HepG2 (cell line): ENCODE measurements at regions not wholly inside any gene's neighbourhood (a gene's known extent, or its start where the extent isn't known, plus 50 kb on each side); places are given as distances from the start of the nearest gene placed in this dataset.

Experiments
- ATAC-seq: fragments of 200-7000 bp; cut with Tn5 transposase; 3 replicates; pipeline ENCODE4 v1.9.1; 2020; ENCODE audit warnings: mild to moderate bottlenecking, moderate library complexity
- BruUV-seq: library from RNA; stranded (reverse); fragments of 400-500 nt; replicated peaks from 2 replicates; lab custom pipeline; 2021; lab: Mats Ljungman, UMichigan
- CTCF ChIA-PET: fragments of 300-600 bp; formaldehyde crosslinking; extraction: SDS; loops from one replicate; lab custom pipeline; 2021; ENCODE audit warnings: low total read pairs, inconsistent platforms, low intra/inter-chr PET ratio; lab: Yijun Ruan, JAX
- POLR2A ChIA-PET: fragments of 350-600 bp; sonication (Branson Sonifier 250); formaldehyde crosslinking; loops from one replicate; lab custom pipeline; 2020; ENCODE audit warnings: antibody characterized with exemption, inconsistent platforms; lab: Yijun Ruan, JAX
- DNase-seq: peaks from one replicate; pipeline ENCODE4 v3.0.0-alpha.2; 2015; ENCODE audit warnings: low spot score
- FAIRE-seq: peaks from 3 replicates; lab custom pipeline; 2011; peaks lifted over from hg19 to GRCh38; lab: Jason Lieb, UNC
- H2AFZ ChIP-seq: one replicate; pipeline ENCODE4 v1.6.1; 2011; ENCODE audit warnings: low read length, inconsistent platforms
- H3K27ac ChIP-seq: fragments of 300-600 bp; 3 replicates; pipeline ENCODE4 v1.8.0; 2011; ENCODE audit warnings: mixed run types, mild to moderate bottlenecking, mixed read lengths, low read length, inconsistent platforms; ENCODE audit not compliant: insufficient read depth; ENCODE audit errors: extremely low read length
- H3K27me3 ChIP-seq, 2 experiments: fragments of 200-600 bp in 1 of 2; 2 replicates in 1 of 2; 3 replicates in 1 of 2; pipeline versions ENCODE4 v1.6.0 to v1.8.0; 2011; ENCODE audit warnings: low read length in 2 of 2, mild to moderate bottlenecking in 2 of 2, moderate library complexity in 2 of 2, inconsistent platforms in 1 of 2; ENCODE audit not compliant: insufficient read depth in 2 of 2, control insufficient read depth in 1 of 2
- H3K36me3 ChIP-seq, 2 experiments: fragments of 200-600 bp in 1 of 2; replicated peaks in 1 of 2; 2 replicates in 1 of 2; 3 replicates in 1 of 2; pipeline versions ENCODE4 v1.5.1 to v1.8.0; 2011; ENCODE audit warnings: low read length in 2 of 2, inconsistent platforms in 1 of 2; ENCODE audit not compliant: insufficient read depth in 2 of 2, control insufficient read depth in 1 of 2
- H3K4me1 ChIP-seq: 2 replicates; pipeline ENCODE4 v1.5.1; 2012; ENCODE audit warnings: low read length, inconsistent platforms; ENCODE audit not compliant: insufficient read depth
- H3K4me2 ChIP-seq: 2 replicates; pipeline ENCODE4 v1.6.0; 2011; ENCODE audit warnings: low read depth, low read length, inconsistent platforms
- H3K4me3 ChIP-seq, 3 experiments: fragments of 200-600 bp in 1 of 3; sonication (generic), shearing (Covaris generic) in 1 of 3; replicated peaks in 1 of 3; 2 replicates each; pipeline ENCODE4 v1.5.1; 2011 to 2016; ENCODE audit warnings: low read length in 3 of 3, inconsistent platforms in 2 of 3, low read depth in 2 of 3, mild to moderate bottlenecking in 2 of 3, control low read depth in 1 of 3, mixed read lengths in 1 of 3; ENCODE audit not compliant: insufficient read depth in 1 of 3
- H3K79me2 ChIP-seq: one replicate; pipeline ENCODE4 v1.6.1; 2011; ENCODE audit warnings: low read length, inconsistent platforms; ENCODE audit not compliant: insufficient read depth
- H3K9ac ChIP-seq: 2 replicates; pipeline ENCODE4 v1.6.0; 2011; ENCODE audit warnings: mild to moderate bottlenecking, low read depth, low read length, inconsistent platforms; ENCODE audit not compliant: insufficient read depth
- H3K9me3 ChIP-seq: 2 replicates; pipeline ENCODE4 v1.5.1; 2012; ENCODE audit warnings: mild to moderate bottlenecking, low read length
- H4K20me1 ChIP-seq: 2 replicates; pipeline ENCODE4 v1.6.0; 2011; ENCODE audit warnings: inconsistent platforms, mild to moderate bottlenecking, low read length, moderate library complexity; ENCODE audit not compliant: insufficient read depth
- ATRX ChIP-seq: sonication (generic); formaldehyde crosslinking; IDR thresholded peaks from 2 replicates; pipeline ENCODE4 v1.4.0; 2020; ENCODE audit warnings: missing genetic modification reagents, borderline replicate concordance
- BRF2 ChIP-seq: sonication (generic); formaldehyde crosslinking; IDR thresholded peaks from 2 replicates; pipeline ENCODE4 v1.8.1; 2022; ENCODE audit warnings: mild to moderate bottlenecking, missing genetic modification reagents
- DMAP1 ChIP-seq: IDR thresholded peaks from 2 replicates; pipeline ENCODE4 v1.6.1; 2016
- DNMT1 ChIP-seq: sonication (generic); formaldehyde crosslinking; IDR thresholded peaks from 2 replicates; pipeline ENCODE4 v1.5.1; 2020; ENCODE audit warnings: mild to moderate bottlenecking, missing genetic modification reagents
- E2F1 ChIP-seq: sonication (generic); formaldehyde crosslinking; IDR thresholded peaks from 2 replicates; pipeline ENCODE4 v1.5.0; 2020; ENCODE audit warnings: missing genetic modification reagents
- HMG20A ChIP-seq: IDR thresholded peaks from 2 replicates; pipeline ENCODE4 v1.6.1; 2016; ENCODE audit warnings: borderline replicate concordance
- KDM5B ChIP-seq: sonication (generic); formaldehyde crosslinking; IDR thresholded peaks from 2 replicates; pipeline ENCODE4 v1.4.0; 2020; ENCODE audit warnings: missing genetic modification reagents, mild to moderate bottlenecking, borderline replicate concordance
- NFRKB ChIP-seq: fragments of 450-650 bp; IDR thresholded peaks from 2 replicates; pipeline ENCODE4 v1.6.1; 2017
- POLR2A ChIP-seq, 2 experiments: IDR thresholded peaks; 2 replicates each; pipeline ENCODE4 v1.6.1; 2011; ENCODE audit warnings: low read depth in 2 of 2, low read length in 2 of 2, mild to moderate bottlenecking in 1 of 2, moderate library complexity in 1 of 2; ENCODE audit not compliant: insufficient read depth in 1 of 2
- ZBTB25 ChIP-seq: IDR thresholded peaks from 2 replicates; pipeline ENCODE4 v1.6.1; 2018; ENCODE audit warnings: missing genetic modification reagents
- ZNF558 ChIP-seq: sonication (generic); formaldehyde crosslinking; IDR thresholded peaks from 2 replicates; pipeline ENCODE4 v1.9.0; 2022; ENCODE audit warnings: mild to moderate bottlenecking, missing genetic modification reagents, borderline replicate concordance
- WGBS: methylation state at CpG from one replicate; pipeline ENCODE4 v1.1.6; 2017; ENCODE audit warnings: low lambda C conversion rate; 5-methylcytosine and 5-hydroxymethylcytosine counted together
- in situ Hi-C: cut with HindIII; loops from 2 replicates; pipeline ENCODE4 v1.10.0; 2017; ENCODE audit warnings: low pct_unique_long_range_greater_than_20kb; ENCODE audit not compliant: extremely low pct_ligation_motif_present
- intact Hi-C: fragments of 100-400 bp; cut with micrococcal nuclease; formaldehyde crosslinking; loops from one replicate; pipeline ENCODE4 v1.10.0; 2022; ENCODE audit not compliant: unreplicated experiment

- Histone ChIP-seq H3K27ac (no peak overlapping the region), H3K4me2 (no peak overlapping the region), H3K36me3 (no peaks in the 10 kb centered on the region), H3K4me3 (no peak overlapping the region), H3K79me2 (no peaks in the 10 kb centered on the region), H2AFZ (no peak overlapping the region), H3K4me1 (no peaks in the 10 kb centered on the region), H3K9ac (no peak overlapping the region), H3K27me3 (peaks cover 2 to 40% of the 10 kb centered on the region in 2 experiments; a peak in 3 of 5 replicates), H4K20me1 (no peaks in the 10 kb centered on the region), H3K9me3 (no peaks in the 10 kb centered on the region)
- FAIRE-seq: no peak
- in situ Hi-C loops (no loop called here), intact Hi-C loops (no loop called here)
- no peak for TF ChIP-seq ZNF558 (CRISPR knock-in tag)
- no peak for TF ChIP-seq HMG20A (CRISPR knock-in tag)
- WGBS: 6% methylated on average over 10 of the region's 11 CpGs
- no TSS peak for BruUV-seq
- DNase-seq: no peak
- ChIA-PET CTCF (no interaction called here), POLR2A (no interaction called here)
- no peak for ATAC-seq
Observed at GRCh38 chr1:201715801-201716741, 112.9 kb upstream of the IPO9 start.

GRCh38 chr1:201716742-201717135 lies 112.2 kb upstream of the IPO9 start:
- Histone ChIP-seq H3K9me3 (no peaks in the 10 kb centered on the region), H3K9ac (no peak overlapping the region), H3K4me2 (no peak overlapping the region), H4K20me1 (no peaks in the 10 kb centered on the region), H2AFZ (no peak overlapping the region), H3K79me2 (no peaks in the 10 kb centered on the region), H3K4me1 (no peaks in the 10 kb centered on the region), H3K27ac (no peak overlapping the region), H3K36me3 (no peaks in the 10 kb centered on the region), H3K27me3 (peaks cover 2 to 45% of the 10 kb centered on the region in 2 experiments; a peak in 3 of 5 replicates), H3K4me3 (no peak overlapping the region)
- intact Hi-C loops (no loop called here), in situ Hi-C loops (no loop called here)
- 5% methylated on average over 7 of the region's 7 CpGs for WGBS
- DNase-seq (no peak), FAIRE-seq (no peak), ATAC-seq (no peak)
- CTCF ChIA-PET: no interaction called here
- POLR2A ChIA-PET: no interaction called here
- no TSS peak for BruUV-seq
- no peak for TF ChIP-seq KDM5B (CRISPR knock-in tag)
- TF ChIP-seq POLR2A (IDR thresholded peaks at IDR 0.05; ENCODE audit: insufficient read depth in 1 of 2, low read depth in 2 of 2, low read length in 2 of 2): no peak
- TF ChIP-seq E2F1 (CRISPR knock-in tag): no peak
- no peak for TF ChIP-seq DMAP1
- no peak for TF ChIP-seq ATRX (CRISPR knock-in tag)
- TF ChIP-seq DNMT1 (CRISPR knock-in tag): no peak
- TF ChIP-seq NFRKB: no peak
- TF ChIP-seq BRF2 (CRISPR knock-in tag): no peak
- no peak for TF ChIP-seq ZBTB25
